Lung (tissue), 12 donors: ENCODE measurements at regions not wholly inside any gene's neighbourhood (a gene's known extent, or its start where the extent isn't known, plus 50 kb on each side); places are given as distances from the start of the nearest gene placed in this dataset. TPM values are rescaled to one million over a fixed set of nuclear protein-coding genes. Genes with fewer than 3 reads are reported as not detected.

Experiments
- ATAC-seq: fragments of 200-7000 bp; cut with Tn5 transposase; one replicate; pipeline ENCODE4 v1.9.1; 2020; ENCODE audit warnings: moderate number of reproducible peaks; ENCODE audit not compliant: insufficient read depth, low FRiP score
- DNase-seq, 3 donors: peaks; one replicate each; pipeline ENCODE4 v3.0.0-alpha.2; 2013 to 2017
- H3K27ac ChIP-seq, 2 donors: one replicate each; pipeline ENCODE4 v1.5.1; 2013; ENCODE audit warnings: mild to moderate bottlenecking in 2 of 2, moderate library complexity in 2 of 2, control low read depth in 1 of 2, inconsistent platforms in 1 of 2, low read depth in 1 of 2, low read length in 1 of 2
- H3K27me3 ChIP-seq, 3 donors: one replicate each; pipeline ENCODE4 v1.5.1; 2013; ENCODE audit warnings: low read length in 2 of 3; ENCODE audit not compliant: control insufficient read depth in 3 of 3, insufficient read depth in 3 of 3
- H3K36me3 ChIP-seq, 4 donors: one replicate each; pipeline ENCODE4 v1.5.1; 2013; ENCODE audit warnings: low read length in 4 of 4, mild to moderate bottlenecking in 1 of 4, moderate library complexity in 1 of 4; ENCODE audit not compliant: control insufficient read depth in 4 of 4, insufficient read depth in 4 of 4
- H3K4me1 ChIP-seq, 5 donors: one replicate each; pipeline ENCODE4 v1.5.1; 2013; ENCODE audit warnings: low read length in 5 of 5, mild to moderate bottlenecking in 2 of 5, moderate library complexity in 1 of 5; ENCODE audit not compliant: control insufficient read depth in 5 of 5, insufficient read depth in 5 of 5
- H3K4me3 ChIP-seq: one replicate; pipeline ENCODE4 v1.5.1; 2013; ENCODE audit warnings: mild to moderate bottlenecking, control low read depth, moderate library complexity
- H3K9ac ChIP-seq, 2 donors: one replicate each; pipeline ENCODE4 v1.5.1; 2013; ENCODE audit warnings: low read length in 2 of 2, control low read depth in 1 of 2; ENCODE audit not compliant: insufficient read depth in 1 of 2
- H3K9me3 ChIP-seq, 4 donors: one replicate each; pipeline ENCODE4 v1.5.1; 2013; ENCODE audit warnings: low read length in 3 of 4, mild to moderate bottlenecking in 1 of 4, moderate library complexity in 1 of 4; ENCODE audit not compliant: control insufficient read depth in 4 of 4, insufficient read depth in 3 of 4
- WGBS, 2 donors: extraction: QIAGEN DNeasy Blood & Tissue Kit; methylation state at CpG; one replicate each; pipeline ENCODE4 v1.1.7; 2013; 5-methylcytosine and 5-hydroxymethylcytosine counted together
- small RNA-seq: library from RNA; depleted of rRNA; stranded (forward); fragments of <200 nt; gene quantifications from one replicate; pipeline ENCODE3, GENCODE V24; 2014; ENCODE audit warnings: low replicate concordance
- TF ChIP-seq, protein P1 (sequence below): IDR thresholded peaks from 2 replicates; pipeline ENCODE4 v1.5.1; 2012; ENCODE audit warnings: mild to moderate bottlenecking; ENCODE audit errors: control extremely low read depth, extremely low read depth
- donor health status: control.
- donor health status: control.
- donor health status: Bipolar disorder and iron deficiency.
- donor health status: healthy.
- donor health status: DM: yes; HTN: yes; CAD: no.

DNA sequence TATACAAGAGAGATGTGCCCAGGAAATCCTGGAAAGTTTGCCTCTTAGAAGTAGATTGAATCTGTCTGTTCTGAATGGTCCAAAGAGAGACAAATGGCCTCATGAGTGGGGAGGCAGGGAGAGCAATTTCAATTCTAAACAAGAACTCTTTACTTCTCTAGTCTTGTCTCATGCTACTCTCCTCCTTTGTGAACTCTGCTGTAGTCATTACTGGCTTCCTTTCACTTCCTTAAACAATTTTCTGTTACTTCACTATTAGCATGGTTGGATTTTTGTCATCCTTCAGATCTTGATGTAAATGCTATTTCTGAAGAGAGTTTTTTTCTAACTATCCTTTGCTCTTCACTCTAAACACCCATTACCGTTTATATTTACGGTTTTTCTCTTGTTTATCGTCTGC lies 54.0 kb upstream of the GRIN3A start:
- Histone ChIP-seq H3K27ac (no peak overlapping the region), H3K27me3 (no peaks in the 10 kb centered on the region), H3K4me1 (no peaks in the 10 kb centered on the region), H3K9ac (no peak overlapping the region), H3K36me3 (no peaks in the 10 kb centered on the region), H3K9me3 (no peaks in the 10 kb centered on the region), H3K4me3 (no peak overlapping the region)
- ATAC-seq (no peak), DNase-seq (no peak)
- TF ChIP-seq, protein P1, sequence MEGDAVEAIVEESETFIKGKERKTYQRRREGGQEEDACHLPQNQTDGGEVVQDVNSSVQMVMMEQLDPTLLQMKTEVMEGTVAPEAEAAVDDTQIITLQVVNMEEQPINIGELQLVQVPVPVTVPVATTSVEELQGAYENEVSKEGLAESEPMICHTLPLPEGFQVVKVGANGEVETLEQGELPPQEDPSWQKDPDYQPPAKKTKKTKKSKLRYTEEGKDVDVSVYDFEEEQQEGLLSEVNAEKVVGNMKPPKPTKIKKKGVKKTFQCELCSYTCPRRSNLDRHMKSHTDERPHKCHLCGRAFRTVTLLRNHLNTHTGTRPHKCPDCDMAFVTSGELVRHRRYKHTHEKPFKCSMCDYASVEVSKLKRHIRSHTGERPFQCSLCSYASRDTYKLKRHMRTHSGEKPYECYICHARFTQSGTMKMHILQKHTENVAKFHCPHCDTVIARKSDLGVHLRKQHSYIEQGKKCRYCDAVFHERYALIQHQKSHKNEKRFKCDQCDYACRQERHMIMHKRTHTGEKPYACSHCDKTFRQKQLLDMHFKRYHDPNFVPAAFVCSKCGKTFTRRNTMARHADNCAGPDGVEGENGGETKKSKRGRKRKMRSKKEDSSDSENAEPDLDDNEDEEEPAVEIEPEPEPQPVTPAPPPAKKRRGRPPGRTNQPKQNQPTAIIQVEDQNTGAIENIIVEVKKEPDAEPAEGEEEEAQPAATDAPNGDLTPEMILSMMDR = no peak
- 71 to 87% methylated on average over 3 of the region's 3 CpGs for WGBS, 2 donors

DNA sequence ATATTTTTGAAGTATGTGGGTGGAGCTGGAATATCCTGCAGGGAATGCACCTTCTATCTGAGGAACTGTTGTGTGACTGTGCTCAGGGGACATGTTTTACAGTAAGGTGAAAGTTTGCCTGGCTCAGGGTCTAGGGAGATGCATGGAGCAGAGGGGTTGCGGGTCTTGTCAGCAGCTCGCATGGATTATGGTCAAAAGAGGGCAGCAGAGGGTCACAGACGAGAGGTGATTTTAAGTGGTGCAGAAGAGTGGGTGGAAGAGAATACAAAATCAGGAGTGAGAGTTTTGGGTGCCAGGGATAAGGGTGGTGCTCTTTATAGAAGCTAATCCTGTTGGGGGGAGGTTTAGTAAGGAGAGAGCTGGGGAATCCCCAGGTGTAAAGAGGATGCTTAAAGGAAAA lies 53.5 kb upstream of the GRIN3A start:
- TF ChIP-seq, protein P1 = no peak
- H3K36me3 ChIP-seq = no peaks in the 10 kb centered on the region
- no peaks in the 10 kb centered on the region for H3K9me3 ChIP-seq
- DNase-seq = peak; percentile 56 to 72 (median 61)
- H3K27ac ChIP-seq = no peak overlapping the region
- H3K4me1 ChIP-seq = no peaks in the 10 kb centered on the region
- H3K4me3 ChIP-seq = no peak overlapping the region
- 3 to 11% methylated on average over 3 of the region's 3 CpGs for WGBS, 2 donors
- no peak for ATAC-seq
- no peaks in the 10 kb centered on the region for H3K27me3 ChIP-seq
- H3K9ac ChIP-seq = no peak overlapping the region

DNA sequence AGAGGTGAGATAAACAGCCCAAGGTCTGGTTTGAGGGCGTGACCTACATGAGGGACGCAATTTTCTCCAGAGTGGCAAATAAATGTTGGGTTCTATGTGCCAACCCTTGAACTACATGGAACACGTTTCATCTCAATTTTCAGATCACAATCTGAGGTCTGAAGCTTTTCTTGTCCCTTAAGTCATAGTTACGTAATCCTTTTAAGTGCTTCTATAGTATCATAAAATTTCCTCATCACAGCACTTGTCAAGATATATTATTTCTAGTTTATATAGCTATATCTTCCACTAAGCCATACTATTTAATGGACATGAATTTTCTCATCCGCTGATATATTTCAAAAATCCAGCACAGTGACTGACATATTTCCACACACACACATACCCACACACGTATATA lies 53.1 kb upstream of the GRIN3A start:
- Histone ChIP-seq H3K9me3 (no peaks in the 10 kb centered on the region), H3K9ac (no peak overlapping the region), H3K4me1 (no peaks in the 10 kb centered on the region), H3K27ac (no peak overlapping the region), H3K4me3 (no peak overlapping the region), H3K36me3 (no peaks in the 10 kb centered on the region), H3K27me3 (no peaks in the 10 kb centered on the region)
- ATAC-seq (no peak), DNase-seq (no peak)
- WGBS, 2 donors = 60 to 73% methylated on average over 6 of the region's 6 CpGs
- TF ChIP-seq, protein P1 = no peak

Small RNA genes in the stretch of these regions (small RNA-seq; reads per million reads assigned to genes)
- not detected for gene RNU6-329P
